A549 (cell line): ENCODE measurements at regions not wholly inside any gene's neighbourhood (a gene's known extent, or its start where the extent isn't known, plus 50 kb on each side); places are given as distances from the start of the nearest gene placed in this dataset.

Experiments used
- CTCF ChIP-seq: fragments of >200 bp; sonication (Bioruptor Twin); formaldehyde crosslinking; IDR thresholded peaks from 3 replicates; pipeline ENCODE4 v1.5.1; 2016
- KDM1A ChIP-seq: fragments of 200-600 bp; sonication (generic); IDR thresholded peaks from 2 replicates; pipeline ENCODE4 v1.6.1; 2016; ENCODE audit warnings: low read depth, mild to moderate bottlenecking
- POLR2A ChIP-seq: IDR thresholded peaks from 2 replicates; pipeline ENCODE4 v1.6.1; 2012; ENCODE audit warnings: mild to moderate bottlenecking, low read length

GRCh38 chr6:168167431-168168315 is 88.7 kb upstream of the FRMD1 start:
- TF ChIP-seq POLR2A = no peak
- no peak for TF ChIP-seq CTCF
- TF ChIP-seq KDM1A = no peak
